ENCODE measurements at regions not wholly inside any gene's neighbourhood (a gene's known extent, or its start where the extent isn't known, plus 50 kb on each side); places are given as distances from the start of the nearest gene placed in this dataset.

GRCh38 chr5:68436686-68437520 is 221.3 kb downstream of the PIK3R1 start:
- TF ChIP-seq NANOG (IDR thresholded peaks at IDR 0.05; ENCODE audit: borderline replicate concordance) (no peak), ZNF331 (CRISPR knock-in tag; IDR thresholded peaks at IDR 0.05; ENCODE audit: low read depth) (no peak), ZNF114 (CRISPR knock-in tag; IDR thresholded peaks at IDR 0.05) (no peak), EZH2phosphoT487 (IDR thresholded peaks at IDR 0.05; ENCODE audit: unreplicated experiment) (no peak), POLR2AphosphoS5 (IDR thresholded peaks at IDR 0.05; ENCODE audit: low read depth) (no peak), CREB1 (CRISPR knock-in tag; IDR thresholded peaks at IDR 0.05; ENCODE audit: low read depth) (no peak), JUNB (IDR thresholded peaks at IDR 0.05; ENCODE audit: unreplicated experiment) (no peak), STAT1 (IDR thresholded peaks at IDR 0.05; ENCODE audit: unreplicated experiment) (no peak), ZNF462 (CRISPR knock-in tag; IDR thresholded peaks at IDR 0.05) (no peak)
- TF ChIP-seq, protein P1, sequence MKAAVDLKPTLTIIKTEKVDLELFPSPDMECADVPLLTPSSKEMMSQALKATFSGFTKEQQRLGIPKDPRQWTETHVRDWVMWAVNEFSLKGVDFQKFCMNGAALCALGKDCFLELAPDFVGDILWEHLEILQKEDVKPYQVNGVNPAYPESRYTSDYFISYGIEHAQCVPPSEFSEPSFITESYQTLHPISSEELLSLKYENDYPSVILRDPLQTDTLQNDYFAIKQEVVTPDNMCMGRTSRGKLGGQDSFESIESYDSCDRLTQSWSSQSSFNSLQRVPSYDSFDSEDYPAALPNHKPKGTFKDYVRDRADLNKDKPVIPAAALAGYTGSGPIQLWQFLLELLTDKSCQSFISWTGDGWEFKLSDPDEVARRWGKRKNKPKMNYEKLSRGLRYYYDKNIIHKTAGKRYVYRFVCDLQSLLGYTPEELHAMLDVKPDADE (IDR thresholded peaks at IDR 0.05) = no peak
- TF ChIP-seq, protein P2, sequence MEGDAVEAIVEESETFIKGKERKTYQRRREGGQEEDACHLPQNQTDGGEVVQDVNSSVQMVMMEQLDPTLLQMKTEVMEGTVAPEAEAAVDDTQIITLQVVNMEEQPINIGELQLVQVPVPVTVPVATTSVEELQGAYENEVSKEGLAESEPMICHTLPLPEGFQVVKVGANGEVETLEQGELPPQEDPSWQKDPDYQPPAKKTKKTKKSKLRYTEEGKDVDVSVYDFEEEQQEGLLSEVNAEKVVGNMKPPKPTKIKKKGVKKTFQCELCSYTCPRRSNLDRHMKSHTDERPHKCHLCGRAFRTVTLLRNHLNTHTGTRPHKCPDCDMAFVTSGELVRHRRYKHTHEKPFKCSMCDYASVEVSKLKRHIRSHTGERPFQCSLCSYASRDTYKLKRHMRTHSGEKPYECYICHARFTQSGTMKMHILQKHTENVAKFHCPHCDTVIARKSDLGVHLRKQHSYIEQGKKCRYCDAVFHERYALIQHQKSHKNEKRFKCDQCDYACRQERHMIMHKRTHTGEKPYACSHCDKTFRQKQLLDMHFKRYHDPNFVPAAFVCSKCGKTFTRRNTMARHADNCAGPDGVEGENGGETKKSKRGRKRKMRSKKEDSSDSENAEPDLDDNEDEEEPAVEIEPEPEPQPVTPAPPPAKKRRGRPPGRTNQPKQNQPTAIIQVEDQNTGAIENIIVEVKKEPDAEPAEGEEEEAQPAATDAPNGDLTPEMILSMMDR (conservative IDR thresholded peaks at IDR 0.05; ENCODE audit: low read depth in 2 of 2) = no peak
- TF ChIP-seq, protein P3, sequence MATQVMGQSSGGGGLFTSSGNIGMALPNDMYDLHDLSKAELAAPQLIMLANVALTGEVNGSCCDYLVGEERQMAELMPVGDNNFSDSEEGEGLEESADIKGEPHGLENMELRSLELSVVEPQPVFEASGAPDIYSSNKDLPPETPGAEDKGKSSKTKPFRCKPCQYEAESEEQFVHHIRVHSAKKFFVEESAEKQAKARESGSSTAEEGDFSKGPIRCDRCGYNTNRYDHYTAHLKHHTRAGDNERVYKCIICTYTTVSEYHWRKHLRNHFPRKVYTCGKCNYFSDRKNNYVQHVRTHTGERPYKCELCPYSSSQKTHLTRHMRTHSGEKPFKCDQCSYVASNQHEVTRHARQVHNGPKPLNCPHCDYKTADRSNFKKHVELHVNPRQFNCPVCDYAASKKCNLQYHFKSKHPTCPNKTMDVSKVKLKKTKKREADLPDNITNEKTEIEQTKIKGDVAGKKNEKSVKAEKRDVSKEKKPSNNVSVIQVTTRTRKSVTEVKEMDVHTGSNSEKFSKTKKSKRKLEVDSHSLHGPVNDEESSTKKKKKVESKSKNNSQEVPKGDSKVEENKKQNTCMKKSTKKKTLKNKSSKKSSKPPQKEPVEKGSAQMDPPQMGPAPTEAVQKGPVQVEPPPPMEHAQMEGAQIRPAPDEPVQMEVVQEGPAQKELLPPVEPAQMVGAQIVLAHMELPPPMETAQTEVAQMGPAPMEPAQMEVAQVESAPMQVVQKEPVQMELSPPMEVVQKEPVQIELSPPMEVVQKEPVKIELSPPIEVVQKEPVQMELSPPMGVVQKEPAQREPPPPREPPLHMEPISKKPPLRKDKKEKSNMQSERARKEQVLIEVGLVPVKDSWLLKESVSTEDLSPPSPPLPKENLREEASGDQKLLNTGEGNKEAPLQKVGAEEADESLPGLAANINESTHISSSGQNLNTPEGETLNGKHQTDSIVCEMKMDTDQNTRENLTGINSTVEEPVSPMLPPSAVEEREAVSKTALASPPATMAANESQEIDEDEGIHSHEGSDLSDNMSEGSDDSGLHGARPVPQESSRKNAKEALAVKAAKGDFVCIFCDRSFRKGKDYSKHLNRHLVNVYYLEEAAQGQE (IDR thresholded peaks at IDR 0.05; ENCODE audit: unreplicated experiment) = no peak
- peaks cover 6% of the 10 kb centered on the region for H3K27me3 Mint-ChIP-seq (ENCODE audit: insufficient read depth, low read depth, poor library complexity)
- no peaks in the 10 kb centered on the region for H3K36me3 Mint-ChIP-seq (ENCODE audit: low read depth)
- no peak overlapping the region for H3K4me3 Mint-ChIP-seq
- H3K9me2 ChIP-seq (ENCODE audit: insufficient read depth) = no peaks in the 10 kb centered on the region; the same call in 1 of the 2 replicates
- no peaks in the 10 kb centered on the region for H3K36me3 ChIP-seq (ENCODE audit: insufficient read depth)
- H3K27ac ChIP-seq (ENCODE audit: low read depth) = no peak overlapping the region
- H3K4me1 Mint-ChIP-seq = no peaks in the 10 kb centered on the region
- no peak overlapping the region for H2AFZ ChIP-seq
- DNase-seq (ENCODE audit: low spot score) (no peak), ATAC-seq (no peak)
- no peaks in the 10 kb centered on the region for H3K27me3 ChIP-seq (ENCODE audit: insufficient read depth)
- H3K4me1 ChIP-seq (ENCODE audit: insufficient read depth) = no peaks in the 10 kb centered on the region
- H3K9me3 Mint-ChIP-seq = no peaks in the 10 kb centered on the region
- no peak overlapping the region for H3K4me2 ChIP-seq
- no peaks in the 10 kb centered on the region for H4K20me1 ChIP-seq (replicated peaks; ENCODE audit: insufficient read depth)
- no peak overlapping the region for H3K4me3 ChIP-seq
- H3K79me2 ChIP-seq (replicated peaks; ENCODE audit: insufficient read depth) = no peaks in the 10 kb centered on the region
- no peaks in the 10 kb centered on the region for H3F3A ChIP-seq (replicated peaks; ENCODE audit: low read depth)
- H3K27ac Mint-ChIP-seq = no peak overlapping the region

Data from GM23338 (cell line).